TTC549 (cell line): ENCODE measurements at regions not wholly inside any gene's neighbourhood (a gene's known extent, or its start where the extent isn't known, plus 50 kb on each side); places are given as distances from the start of the nearest gene placed in this dataset.

Experiments
- FAIRE-seq: peaks from 2 replicates; lab custom pipeline; 2012; peaks lifted over from hg19 to GRCh38; lab: Jason Lieb, UNC

GRCh38 chr13:87355451-87355850 lies 315.7 kb upstream of the SLITRK5 start:
- no peak for FAIRE-seq

DNA sequence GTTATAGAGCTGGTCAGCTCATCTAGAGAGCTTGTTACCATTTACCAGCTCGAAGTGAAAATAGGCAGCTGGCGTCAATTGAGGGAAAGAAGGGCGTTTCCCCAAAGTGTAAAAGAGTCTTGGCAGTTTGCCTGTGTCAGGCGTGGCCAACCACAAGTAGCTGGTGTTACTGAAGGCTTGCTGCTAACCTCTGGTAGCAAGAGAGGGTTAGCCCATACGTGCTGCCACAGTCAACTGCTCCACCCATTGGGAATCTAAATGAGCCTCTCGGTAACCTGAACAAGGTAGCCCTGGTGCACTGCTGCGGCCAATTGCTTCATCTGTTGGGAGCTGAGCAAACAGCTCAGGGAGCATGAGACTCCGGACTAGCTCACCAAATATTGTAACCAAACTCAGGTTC lies 314.9 kb upstream of the SLITRK5 start:
- FAIRE-seq = no peak

DNA sequence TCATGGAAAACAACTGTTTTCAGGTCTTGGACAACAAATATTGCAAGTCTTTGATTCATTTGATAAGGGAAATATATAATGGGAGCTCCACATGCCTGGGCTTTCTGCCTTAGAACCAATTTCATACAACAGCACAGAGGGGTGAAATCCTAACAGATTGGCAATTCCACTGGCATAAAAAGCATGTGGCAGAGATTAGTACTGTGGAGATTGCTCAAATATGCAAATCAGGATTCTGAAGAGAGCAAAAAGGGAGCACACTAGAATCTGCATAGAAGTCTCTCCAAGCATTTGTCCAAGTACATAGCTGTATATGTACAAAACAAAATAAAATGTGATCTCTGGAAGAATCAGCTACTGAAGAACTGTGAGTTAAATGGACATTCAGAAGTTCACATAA lies 312.9 kb upstream of the SLITRK5 start:
- no peak for FAIRE-seq

GRCh38 chr13:87361216-87361615 lies 310.0 kb upstream of the SLITRK5 start:
- FAIRE-seq = no peak

- no peak for FAIRE-seq
These were observed 302.5 kb upstream of the SLITRK5 start for GRCh38 chr13:87368639-87369038.

DNA sequence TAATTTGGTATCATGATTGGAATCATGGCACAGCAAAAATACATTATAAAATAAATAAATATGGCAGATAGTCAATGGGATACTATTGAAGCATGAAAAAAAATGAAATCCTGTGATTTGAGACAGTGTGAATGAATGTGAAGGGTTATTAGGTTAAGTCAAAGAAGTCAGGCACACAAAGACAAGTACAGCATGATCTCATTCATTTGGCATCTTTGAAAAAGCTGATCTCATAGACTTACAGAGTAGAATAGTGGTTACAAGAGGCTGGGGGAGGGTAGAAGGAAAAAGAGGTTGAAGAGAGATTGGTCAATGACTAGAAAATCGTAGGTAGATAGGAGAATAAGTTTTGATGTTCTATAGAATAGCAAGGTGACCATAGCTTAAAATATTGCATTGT lies 295.1 kb upstream of the SLITRK5 start:
- no peak for FAIRE-seq

DNA sequence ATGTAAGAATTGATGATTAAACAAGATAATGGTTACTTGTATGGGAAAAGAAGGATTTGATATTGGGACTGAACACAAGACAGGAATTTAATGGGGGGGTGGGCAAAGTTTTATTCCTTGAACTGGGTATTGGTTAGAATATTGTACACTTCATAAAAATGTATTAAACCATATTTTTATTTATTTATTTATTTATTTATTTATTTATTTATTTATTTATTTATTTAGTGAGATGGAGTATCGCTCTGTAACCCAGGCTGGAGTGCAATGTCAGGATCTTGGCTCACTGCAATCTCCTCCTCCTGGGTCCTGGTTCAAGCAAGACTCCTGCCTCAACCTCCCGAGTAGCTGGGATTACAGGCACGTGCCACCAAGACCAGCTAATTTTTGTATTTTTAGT lies 287.1 kb upstream of the SLITRK5 start:
- FAIRE-seq = no peak

GRCh38 chr13:87393358-87393757 lies 277.8 kb upstream of the SLITRK5 start:
- no peak for FAIRE-seq

DNA sequence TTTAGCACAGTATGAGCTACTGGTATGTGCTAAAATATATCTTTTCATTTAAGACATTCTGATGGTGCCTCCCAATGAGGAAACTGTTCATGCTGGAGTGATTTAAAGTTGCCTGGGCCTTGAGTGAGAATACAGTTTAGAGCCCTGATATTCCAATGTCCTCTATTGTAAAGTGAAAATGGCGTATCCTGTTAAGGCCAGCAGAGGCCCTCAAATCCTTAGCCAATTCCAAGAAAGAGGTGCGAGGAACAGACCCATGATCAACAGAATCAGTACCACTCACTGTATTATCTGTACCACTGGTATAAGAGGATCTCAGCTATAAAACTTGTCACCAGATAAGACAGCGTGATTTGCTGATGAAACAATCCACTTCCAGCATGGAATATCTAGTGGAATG lies 273.1 kb upstream of the SLITRK5 start:
- FAIRE-seq = no peak

- no peak for FAIRE-seq
These were observed 267.3 kb upstream of the SLITRK5 start for GRCh38 chr13:87403748-87404432.

GRCh38 chr13:87426742-87427141 lies 244.4 kb upstream of the SLITRK5 start:
- FAIRE-seq = no peak

- FAIRE-seq = no peak
These were observed 227.0 kb upstream of the SLITRK5 start for GRCh38 chr13:87444135-87444534.

DNA sequence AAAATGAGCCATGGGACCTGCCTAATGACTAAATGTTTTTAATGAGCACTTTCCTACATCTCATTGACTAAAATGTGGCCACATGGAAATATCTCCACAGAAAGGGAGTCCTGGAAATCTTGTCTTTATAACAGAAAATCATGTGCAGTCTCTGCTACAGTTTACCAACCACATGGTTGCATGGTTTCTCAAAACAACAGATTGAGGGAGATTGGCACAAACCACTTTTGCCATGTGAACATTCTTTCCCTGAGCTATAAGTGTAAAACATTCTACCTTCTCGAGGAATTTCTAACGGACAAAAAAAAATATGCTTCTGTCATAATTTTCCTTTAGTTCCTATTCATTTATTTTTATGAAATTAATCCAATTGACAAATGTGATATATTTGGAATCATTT lies 218.9 kb upstream of the SLITRK5 start:
- FAIRE-seq = no peak

DNA sequence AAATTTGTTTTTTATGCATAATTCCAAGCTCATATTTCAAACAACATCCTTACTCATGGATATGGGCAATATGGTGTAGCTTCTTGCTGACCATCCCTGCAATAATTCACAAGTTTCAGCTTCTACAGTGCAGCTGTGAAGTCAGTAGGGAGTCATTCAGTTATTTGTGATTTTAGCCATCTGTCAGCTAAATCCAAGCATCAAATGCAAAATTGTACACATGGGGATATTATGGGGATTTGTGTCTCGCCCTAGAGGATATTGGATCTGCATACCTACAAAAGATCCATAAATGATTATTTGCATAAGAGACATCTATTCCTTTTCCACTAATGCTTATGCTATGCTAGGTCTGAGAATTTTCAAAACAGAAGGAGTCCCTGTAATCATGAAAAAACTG lies 217.9 kb upstream of the SLITRK5 start:
- no peak for FAIRE-seq

DNA sequence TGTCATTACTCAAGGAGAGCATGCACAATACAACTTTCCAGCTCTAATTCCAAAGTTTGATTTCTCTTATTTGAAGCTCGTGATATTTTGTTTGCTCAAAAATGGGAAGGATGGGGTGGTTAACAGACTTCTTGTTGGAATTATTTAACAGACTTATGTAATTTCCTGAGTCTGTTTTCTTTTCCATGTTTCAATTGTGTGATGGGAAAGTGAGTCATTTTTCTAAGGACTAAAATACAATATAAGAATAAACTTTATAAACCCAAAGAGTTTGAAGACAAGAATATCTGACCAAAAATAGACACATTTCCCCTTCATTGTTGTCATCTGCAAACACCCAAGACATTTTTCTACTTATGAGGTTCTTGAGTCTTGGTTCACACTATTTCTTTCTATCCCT lies 211.8 kb upstream of the SLITRK5 start:
- no peak for FAIRE-seq

DNA sequence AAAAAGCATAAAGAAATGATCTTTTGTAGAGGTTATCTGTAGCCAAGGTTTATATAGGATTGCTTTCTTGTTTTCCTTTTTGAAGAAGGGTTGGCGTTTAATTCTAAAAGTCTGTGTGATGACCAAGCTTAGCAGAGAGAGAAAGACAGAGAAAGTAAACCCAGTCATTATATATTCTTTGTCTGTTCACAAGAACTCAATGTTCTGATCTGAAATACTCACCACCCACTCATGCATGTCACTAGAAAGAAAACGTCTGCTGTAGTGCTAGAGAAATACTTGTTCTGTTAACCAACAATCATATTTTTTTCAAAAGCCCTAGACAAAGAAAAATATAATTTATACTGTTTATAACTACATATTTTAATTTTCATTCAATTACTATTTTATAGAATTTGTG lies 173.7 kb upstream of the SLITRK5 start:
- FAIRE-seq = no peak

GRCh38 chr13:87498681-87499080 lies 172.5 kb upstream of the SLITRK5 start:
- no peak for FAIRE-seq

DNA sequence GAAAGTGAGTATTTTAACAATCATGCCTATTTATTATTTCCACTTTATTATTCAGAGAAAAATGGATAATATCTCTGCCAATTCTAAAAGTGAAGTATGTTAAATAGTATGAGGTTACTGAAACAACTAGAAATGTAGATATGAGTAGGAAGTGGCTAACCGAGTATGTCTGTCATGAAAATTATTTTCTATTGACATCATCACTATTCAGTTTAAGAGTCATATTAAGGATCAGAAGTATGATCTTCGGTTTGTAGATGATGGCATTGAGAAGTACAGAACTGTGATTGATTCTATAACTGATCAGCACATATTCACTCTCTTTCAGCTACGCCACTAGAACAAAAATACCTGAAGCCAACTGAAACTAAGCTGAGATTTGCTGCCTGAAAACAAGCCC lies 146.4 kb upstream of the SLITRK5 start:
- FAIRE-seq = no peak

DNA sequence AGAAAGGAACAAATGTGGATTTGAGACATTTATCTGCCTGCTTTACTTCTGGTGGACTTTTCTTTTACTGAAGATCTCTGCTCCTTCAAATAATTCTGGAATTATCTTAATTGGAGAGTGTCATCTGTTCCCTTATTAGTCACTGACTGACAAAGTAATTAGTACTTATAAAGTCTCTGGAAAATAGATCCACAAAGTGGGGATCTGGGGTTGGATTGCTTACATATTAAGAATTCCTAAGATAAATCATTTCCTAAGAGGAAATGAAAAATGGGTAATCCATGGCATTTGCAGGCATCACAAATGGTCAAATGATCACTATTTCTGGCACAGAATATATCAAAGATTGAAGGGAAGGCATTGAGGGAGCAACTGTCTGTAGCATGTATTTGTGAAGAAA lies 137.4 kb upstream of the SLITRK5 start:
- FAIRE-seq = no peak

- no peak for FAIRE-seq
These were observed 135.3 kb upstream of the SLITRK5 start for GRCh38 chr13:87535911-87536310.

- FAIRE-seq = no peak
These were observed 134.7 kb upstream of the SLITRK5 start for GRCh38 chr13:87536499-87536898.

DNA sequence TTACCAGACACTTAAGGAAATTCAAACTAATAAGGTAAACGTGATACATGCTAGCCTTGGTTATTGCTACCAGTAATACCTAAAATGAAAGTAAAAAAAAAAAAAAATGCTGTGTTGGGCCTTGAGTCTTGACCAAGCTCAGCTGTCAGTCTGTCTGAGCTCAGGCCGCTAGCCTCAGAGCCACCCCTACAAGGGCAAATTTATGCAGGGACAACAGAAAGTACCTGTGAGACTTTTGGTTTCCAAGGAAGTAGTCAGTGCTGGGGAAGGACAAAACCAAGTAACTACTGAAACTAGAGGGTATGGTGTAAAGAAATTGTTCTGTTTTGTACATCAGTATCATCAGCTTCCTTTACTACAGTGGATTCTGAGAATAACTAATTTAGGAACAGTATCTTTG lies 134.3 kb upstream of the SLITRK5 start:
- no peak for FAIRE-seq

- no peak for FAIRE-seq
These were observed 133.2 kb upstream of the SLITRK5 start for GRCh38 chr13:87537951-87538350.

DNA sequence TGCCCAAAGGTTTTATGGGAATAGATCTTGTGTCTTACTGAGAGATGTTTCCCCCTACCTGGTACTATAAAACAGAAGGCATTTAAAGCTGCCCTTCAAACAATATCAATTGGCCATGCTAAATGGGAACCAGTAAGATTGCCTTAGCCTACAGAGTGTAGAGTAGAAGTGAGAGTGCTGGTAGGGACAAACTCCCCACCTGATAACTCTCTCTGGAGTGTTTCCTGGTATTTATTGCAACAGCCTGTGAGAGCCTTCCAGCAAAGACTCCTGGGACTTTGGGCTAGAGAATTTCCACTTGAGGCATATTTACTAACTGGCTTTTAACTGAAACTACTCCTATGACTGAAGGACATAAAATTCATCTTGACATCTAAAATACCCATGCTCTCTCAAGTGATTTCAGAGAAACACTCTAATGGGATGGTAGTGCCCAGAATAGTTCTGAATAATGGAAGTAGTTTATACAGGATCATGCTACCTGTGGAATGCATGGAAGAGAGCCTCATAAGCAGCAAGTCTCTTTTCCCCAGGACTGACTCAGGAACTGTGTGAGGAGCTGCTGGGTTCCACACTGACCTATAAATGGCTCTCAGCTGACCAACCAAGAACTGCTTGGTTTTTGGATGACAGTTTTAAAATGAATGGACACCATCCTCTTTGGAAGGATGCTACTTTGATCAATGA lies 132.7 kb upstream of the SLITRK5 start:
- FAIRE-seq = no peak
